GM18505 (cell line): ENCODE measurements at regions not wholly inside any gene's neighbourhood (a gene's known extent, or its start where the extent isn't known, plus 50 kb on each side); places are given as distances from the start of the nearest gene placed in this dataset.

Source experiments
- ATAC-seq: cut with Tn5 transposase; IDR thresholded peaks from one replicate; pipeline ENCODE4 v1.9.1; 2021; ENCODE audit not compliant: unreplicated experiment
- POLR2A ChIP-seq: IDR thresholded peaks from 4 replicates; pipeline ENCODE4 v1.6.1; 2011; ENCODE audit warnings: borderline replicate concordance; ENCODE audit not compliant: insufficient read depth, insufficient read length; ENCODE audit errors: extremely low read depth

GRCh38 chr10:52865213-52865612, 92.6 kb upstream of the MBL2 start:
- ATAC-seq: no peak

DNA sequence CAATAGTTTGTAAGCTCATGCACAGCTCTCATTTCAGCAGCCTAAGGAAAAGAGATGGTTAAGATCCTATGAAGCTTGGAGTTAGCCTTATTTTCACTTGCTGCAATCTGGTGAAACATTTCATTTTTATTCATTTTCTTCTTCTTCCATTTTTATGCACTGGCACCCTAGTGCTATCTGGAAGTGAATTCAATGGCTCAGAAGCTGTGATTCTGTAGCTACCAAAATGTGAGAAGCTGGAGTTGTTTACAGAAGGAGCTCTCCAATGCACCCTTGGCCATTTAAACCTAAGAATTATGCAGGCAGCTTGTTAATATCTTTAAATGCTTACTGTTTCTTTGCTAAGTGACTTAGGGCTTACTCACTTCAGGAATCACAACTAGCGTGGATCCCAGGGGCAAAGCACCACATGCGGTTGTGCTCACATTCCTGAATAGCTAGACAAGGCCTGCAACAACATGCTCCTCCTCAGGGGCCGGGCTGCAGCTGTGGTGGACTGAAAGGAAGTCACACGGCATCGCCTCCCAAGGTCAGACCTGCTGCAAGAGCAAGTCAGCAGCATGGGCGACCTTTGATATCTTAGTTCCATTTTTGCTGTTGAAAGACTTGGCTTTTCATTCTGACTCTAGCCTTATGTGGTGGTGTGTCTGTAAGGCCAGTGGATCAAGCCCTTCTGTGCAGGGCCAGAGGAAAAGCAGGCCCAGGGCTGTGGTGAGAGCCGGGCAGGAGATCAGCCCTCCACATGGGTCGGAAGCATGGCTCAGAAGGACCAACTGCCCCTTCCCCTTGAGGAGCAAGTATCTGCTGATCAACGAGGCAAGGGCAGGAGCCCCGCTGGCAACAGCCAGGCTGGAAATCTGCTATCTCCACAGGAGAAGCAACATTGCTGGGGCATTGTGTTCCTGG, 91.9 kb upstream of the MBL2 start:
- TF ChIP-seq POLR2A: no peak
- ATAC-seq: no peak

More at GRCh38 chr10:52865213-52865612, 92.6 kb upstream of the MBL2 start:
- no peak for TF ChIP-seq POLR2A

GRCh38 chr10:52858722-52859121, 86.1 kb upstream of the MBL2 start:
- ATAC-seq: no peak
- no peak for TF ChIP-seq POLR2A

GRCh38 chr10:52855546-52856325, 83.2 kb upstream of the MBL2 start:
- TF ChIP-seq POLR2A: no peak
- no peak for ATAC-seq

DNA sequence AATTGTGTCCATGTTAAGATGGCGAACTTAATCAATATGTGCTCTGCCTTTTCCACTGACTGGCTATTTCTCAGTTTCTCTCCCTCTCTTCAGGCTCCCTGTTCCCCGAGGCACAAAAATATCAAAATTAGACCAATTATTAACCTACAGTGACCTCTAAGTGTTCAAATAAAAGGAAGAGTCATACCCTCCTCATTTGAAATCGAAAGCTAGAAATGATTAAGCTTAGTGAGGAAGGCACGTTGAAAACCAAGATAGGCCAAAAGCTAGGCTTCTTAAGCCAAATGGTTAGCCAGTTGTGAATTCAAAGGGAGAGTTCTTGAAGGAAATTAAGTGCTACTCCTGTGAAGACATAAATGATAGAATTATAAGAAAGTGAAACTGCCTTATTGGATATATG, 81.1 kb upstream of the MBL2 start:
- ATAC-seq: no peak
- TF ChIP-seq POLR2A: no peak

DNA sequence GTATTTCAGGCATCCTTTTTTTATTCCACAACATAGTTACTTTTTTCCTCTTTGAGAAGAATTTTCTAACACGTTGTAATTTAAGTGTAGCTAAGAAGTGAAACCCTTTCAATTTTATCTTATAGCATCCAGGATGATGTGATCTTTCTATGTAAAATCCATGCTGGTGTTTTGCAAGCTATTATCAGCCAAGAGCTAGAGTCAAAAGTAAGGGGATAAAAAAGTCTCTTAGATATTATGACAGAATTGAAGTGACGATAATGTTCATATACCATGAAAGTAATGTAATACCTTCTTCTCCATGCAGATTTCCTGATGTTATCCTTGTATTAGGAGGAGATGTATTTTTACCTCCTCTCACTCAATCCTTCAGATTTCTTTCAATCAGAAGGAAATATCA, 64.2 kb upstream of the MBL2 start:
- no peak for TF ChIP-seq POLR2A
- ATAC-seq: no peak
